Fibroblast of skin of left quadriceps (primary cell): ENCODE measurements at regions not wholly inside any gene's neighbourhood (a gene's known extent, or its start where the extent isn't known, plus 50 kb on each side); places are given as distances from the start of the nearest gene placed in this dataset.

Source experiments
- DNase-seq, 2 experiments: peaks; one replicate each; pipeline ENCODE4 v3.0.0-alpha.2; 2013; ENCODE audit warnings: low read depth in 2 of 2

DNA sequence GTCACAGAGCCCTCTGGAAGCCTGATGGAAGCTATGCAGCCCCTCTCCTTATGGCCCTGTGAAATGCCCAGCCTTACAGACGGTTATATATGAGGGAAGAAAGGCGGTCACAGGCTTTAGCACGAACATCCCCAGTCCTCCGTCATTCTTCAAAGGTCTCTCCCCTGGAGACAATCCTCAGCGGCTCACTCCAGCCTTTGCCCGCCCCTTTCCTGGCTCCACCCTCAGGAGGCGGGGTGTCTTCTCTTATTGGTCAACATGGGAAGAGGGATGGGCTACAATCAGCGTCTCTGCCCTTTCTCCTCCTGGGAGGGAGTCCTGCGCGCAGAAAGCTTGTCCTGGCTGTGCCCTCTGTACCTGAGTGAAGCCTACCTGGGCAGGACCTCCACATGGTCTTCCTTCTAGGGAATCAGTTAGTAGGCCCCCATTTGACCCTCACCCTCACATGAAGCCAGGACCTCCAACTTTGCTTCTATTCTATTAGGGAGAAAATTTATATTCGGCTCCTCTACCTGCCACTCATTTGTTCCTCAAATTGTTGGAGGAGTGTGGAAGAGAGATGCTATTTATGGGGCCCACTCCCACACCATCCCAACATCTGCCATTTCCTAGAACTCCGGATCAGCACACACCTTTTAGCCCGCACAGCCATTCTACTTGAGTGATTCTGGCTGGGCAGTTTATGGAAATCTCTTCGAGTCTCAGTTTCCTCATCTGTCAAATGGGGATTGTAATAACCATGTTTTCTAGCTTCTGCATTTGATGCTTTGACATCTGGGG lies 112.9 kb upstream of the SLC6A11 start:
- no peak for DNase-seq

DNA sequence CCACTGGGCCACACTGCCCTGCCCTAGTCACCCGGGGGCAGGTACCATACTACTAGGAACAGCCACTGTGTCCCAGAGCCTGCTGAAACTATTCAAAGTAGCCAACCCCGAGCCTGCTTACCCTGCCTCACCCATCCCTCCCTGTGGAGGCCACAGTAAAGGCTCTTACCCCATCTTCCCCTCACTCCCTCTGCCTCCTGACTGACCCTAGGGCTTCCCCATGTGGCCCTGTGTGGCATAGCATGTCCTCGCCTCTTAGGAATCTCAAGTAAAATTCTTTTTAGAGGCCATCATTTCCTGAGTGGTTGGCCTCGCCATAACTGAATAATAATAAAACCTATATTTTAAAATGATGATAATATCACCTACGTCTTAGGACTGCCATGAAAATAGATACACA lies 112.2 kb upstream of the SLC6A11 start:
- DNase-seq: peak; percentile 3 to 8

DNA sequence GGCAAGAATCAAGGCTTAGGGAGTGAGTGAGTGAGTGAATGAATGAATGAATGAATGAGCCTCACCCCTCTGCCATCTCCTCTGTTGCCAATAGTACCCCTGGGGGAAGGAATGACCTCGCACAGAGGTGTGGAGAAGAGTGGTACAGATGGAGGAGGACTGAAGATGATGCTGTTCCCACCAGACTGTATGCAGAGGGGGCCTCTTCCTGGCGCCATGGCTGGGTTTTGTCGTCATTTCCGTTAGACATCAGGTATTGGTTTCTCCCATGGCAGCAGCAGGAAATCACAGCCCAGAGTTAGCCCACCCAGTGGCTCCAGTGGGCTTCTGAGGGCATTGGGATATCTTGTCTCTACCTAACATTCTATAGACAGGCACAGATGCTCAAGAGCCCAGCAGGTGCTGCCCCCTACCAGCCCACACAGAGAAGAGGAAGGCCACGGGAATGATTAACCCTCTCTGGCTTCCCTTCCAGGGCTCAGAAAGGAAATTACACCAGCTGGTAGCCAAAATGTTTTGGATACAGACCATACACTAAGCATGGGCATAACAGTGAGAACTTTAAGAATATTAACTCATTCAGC lies 109.8 kb upstream of the SLC6A11 start:
- no peak for DNase-seq

GRCh38 chr3:10706740-10707399 lies 109.2 kb upstream of the SLC6A11 start:
- DNase-seq: no peak

DNA sequence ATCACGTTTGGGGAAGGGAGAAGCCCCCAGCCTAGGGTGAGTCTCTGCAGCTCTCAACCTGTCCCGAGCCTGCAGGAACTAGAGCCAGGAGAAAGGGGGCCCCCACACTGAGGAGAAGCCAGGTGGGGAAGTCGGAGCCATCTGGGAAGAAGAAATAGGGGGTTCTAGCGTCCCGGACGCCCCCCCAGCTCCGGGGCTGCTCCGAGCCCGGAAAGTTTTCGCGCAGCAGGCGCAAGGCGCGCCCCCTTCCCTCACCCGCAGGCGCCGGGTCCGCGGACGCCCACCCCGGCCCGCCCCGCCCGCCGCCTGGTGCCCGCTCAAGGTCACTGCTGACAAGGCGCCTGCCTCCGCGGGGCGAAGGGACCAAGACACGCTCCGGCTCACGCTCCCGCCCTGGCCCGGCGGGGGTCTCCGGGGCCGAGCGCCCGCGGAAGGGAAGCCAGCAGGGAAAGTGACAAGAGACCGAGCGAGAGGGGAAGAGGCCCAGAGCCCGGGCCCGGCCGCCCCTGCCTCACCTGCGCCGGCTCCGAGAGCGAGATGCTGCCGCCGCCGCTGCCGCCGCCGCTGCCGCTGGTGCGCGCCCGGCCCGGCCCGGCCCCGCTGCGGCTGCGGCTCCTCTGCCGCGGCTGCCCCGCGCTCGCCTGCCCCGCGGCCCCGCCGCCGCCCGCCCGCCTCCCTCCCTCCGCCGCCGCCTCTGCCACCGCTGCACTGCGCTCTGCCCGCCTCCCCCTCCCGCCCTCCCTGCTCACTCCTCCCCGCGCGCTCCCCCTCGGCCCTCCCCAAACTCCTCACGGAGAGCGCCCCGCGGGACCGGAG lies 108.4 kb upstream of the SLC6A11 start:
- DNase-seq: no peak

GRCh38 chr3:10708216-10708893 lies 107.7 kb upstream of the SLC6A11 start:
- DNase-seq: no peak

GRCh38 chr3:10709110-10709781 lies 106.8 kb upstream of the SLC6A11 start:
- no peak for DNase-seq

- DNase-seq: no peak
Measured at GRCh38 chr3:10712121-10712520, 103.9 kb upstream of the SLC6A11 start.

- DNase-seq: no peak
Measured at GRCh38 chr3:10713656-10714055, 102.4 kb upstream of the SLC6A11 start.

GRCh38 chr3:10715886-10716285 lies 100.1 kb upstream of the SLC6A11 start:
- DNase-seq: no peak

DNA sequence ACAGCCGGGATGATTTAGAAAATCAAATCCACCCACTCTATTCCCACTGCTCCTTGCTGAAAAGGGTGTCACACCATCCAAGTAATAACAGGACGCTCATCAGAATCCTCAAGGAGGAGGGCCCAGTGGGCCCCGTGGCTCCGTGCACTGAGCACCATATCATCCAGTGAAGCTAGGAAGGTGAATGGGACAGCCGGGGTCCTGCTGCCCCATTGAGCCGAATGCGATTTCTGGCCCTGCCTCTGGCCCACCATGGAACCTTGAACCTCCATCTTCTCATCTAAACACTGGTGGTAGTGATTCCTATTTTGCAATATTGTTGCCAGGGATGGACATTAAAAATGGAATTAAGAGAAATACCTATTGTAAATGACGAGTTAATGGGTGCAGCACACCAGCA lies 99.1 kb upstream of the SLC6A11 start:
- no peak for DNase-seq

GRCh38 chr3:10717756-10718155 lies 98.3 kb upstream of the SLC6A11 start:
- DNase-seq: no peak

DNA sequence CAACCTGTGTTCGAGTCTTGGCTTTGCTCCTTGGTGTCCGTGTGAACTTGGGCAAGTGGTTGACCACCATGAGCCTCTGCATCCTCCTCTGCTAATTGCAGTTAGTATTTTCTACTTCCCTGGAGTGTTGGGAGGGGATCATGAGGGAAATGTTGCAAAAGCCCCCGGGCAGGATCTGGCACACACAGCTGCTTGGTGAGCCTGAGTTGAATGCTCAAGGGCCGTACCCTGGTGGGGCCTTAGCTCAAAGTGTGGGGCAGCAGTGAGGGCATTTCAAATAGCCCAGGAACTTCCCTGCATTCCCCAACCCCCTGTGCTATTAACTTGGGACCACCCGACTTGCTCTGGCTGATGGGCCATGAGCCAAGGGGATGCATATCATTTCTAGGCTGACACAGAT lies 94.9 kb upstream of the SLC6A11 start:
- DNase-seq: no peak

DNA sequence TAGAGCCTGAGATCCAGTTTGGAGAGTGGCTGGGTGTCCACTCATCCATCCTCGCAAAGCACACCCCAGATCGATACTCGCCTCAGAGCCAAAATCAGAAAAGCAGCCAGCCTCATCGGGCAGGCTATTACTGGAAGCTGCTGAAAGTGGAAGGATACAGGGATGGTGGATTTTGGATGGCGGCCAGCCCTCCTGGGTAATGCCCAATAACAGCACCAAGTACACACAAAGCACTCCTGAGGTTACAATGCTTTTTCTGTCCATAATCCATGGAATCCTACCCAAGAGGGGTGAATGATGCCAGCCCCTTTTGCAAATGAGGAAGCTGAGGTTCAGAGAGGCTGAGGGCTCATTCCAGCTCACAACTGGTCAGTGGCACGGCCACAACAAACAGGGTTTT lies 93.1 kb upstream of the SLC6A11 start:
- DNase-seq: no peak

DNA sequence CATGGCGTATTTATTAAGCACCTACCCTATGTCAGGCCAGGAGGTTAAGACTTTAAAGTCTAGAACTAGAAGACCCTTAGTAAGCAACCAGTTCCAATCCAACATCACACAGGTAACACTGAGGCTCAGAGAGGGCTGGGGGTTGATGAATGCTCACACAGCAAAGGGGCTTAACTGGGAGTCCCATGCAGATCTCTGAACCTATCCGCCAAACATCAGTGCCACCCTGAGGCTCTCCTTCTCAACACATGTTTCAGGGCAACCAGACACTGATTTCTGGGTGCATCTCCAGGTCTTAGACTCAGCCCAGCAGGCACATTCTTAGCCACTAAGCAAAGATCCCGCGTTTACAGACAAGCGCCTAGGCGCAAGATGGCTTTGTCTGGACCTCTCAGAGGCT lies 92.0 kb upstream of the SLC6A11 start:
- no peak for DNase-seq

GRCh38 chr3:10725067-10725466 lies 91.0 kb upstream of the SLC6A11 start:
- no peak for DNase-seq

- no peak for DNase-seq
Measured at GRCh38 chr3:10725846-10726245, 90.2 kb upstream of the SLC6A11 start.

GRCh38 chr3:10726787-10727186 lies 89.2 kb upstream of the SLC6A11 start:
- no peak for DNase-seq

DNA sequence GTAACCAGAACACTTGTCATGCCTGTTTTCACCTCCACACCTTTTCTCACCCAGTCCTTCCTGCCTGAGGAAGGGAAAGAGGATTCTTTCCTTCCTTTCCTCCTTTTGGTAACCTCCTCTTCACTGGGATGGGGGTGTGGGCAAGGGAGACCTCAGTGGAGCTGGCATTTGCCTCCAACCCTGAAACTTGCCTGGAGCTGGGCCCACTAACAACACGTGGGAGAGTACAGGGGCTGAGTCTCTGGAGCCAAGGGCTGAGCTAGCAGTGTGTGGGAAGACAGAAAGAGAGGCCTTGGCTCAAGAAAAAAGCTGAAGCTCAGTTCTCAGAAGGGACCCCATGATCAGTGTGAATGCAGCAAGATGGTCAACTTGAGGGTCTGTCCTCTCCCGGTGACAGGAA lies 86.6 kb upstream of the SLC6A11 start:
- no peak for DNase-seq

GRCh38 chr3:10732292-10732691 lies 83.7 kb upstream of the SLC6A11 start:
- no peak for DNase-seq

DNA sequence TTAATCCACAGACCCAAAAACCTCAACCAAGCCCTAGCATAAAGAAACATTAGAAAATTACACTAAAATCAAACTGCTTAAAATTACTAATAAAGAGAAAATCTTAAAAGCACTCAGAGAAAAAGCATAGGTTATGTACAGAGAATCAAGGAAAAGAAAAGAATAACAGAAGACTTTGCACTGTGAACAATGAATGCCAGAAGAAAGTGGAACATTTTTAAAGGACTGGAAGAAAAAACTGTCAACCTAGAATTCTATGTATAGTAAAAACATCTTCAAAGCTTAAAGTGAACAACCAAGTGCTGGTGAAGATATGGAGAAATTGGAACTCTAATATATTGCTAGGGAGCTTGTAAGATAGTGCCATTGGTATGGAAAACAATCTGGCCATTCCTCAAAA lies 82.7 kb upstream of the SLC6A11 start:
- no peak for DNase-seq
